HL-60 (cell line): ENCODE measurements at regions not wholly inside any gene's neighbourhood (a gene's known extent, or its start where the extent isn't known, plus 50 kb on each side); places are given as distances from the start of the nearest gene placed in this dataset.

Experiments
- CTCF ChIP-seq: IDR thresholded peaks from one replicate; pipeline ENCODE4 v1.5.1; 2011; ENCODE audit warnings: low read length, control low read depth, inconsistent platforms; ENCODE audit not compliant: insufficient read depth
- GABPA ChIP-seq: IDR thresholded peaks from 2 replicates; pipeline ENCODE4 v1.6.1; 2012; ENCODE audit warnings: low read depth
- POLR2AphosphoS5 ChIP-seq: IDR thresholded peaks from 2 replicates; pipeline ENCODE4 v1.6.1; 2012; ENCODE audit warnings: low read depth
- REST ChIP-seq: IDR thresholded peaks from 2 replicates; pipeline ENCODE4 v1.6.1; 2012; ENCODE audit warnings: low read depth; ENCODE audit not compliant: insufficient replicate concordance
- SPI1 ChIP-seq: IDR thresholded peaks from 2 replicates; pipeline ENCODE4 v1.6.1; 2012; ENCODE audit warnings: low read depth, mild to moderate bottlenecking, borderline replicate concordance

GRCh38 chr4:92210906-92211305, 92.9 kb upstream of the GRID2 start:
- no peak for TF ChIP-seq CTCF
- TF ChIP-seq REST = no peak
- TF ChIP-seq POLR2AphosphoS5 = no peak
- TF ChIP-seq GABPA = no peak
- TF ChIP-seq SPI1 = no peak
